IMR-90 (cell line): ENCODE measurements at regions not wholly inside any gene's neighbourhood (a gene's known extent, or its start where the extent isn't known, plus 50 kb on each side); places are given as distances from the start of the nearest gene placed in this dataset.
A peak's percentile ranks its signal among the peaks of the same experiment; 100 is the strongest.

Source experiments
- ATAC-seq: fragments of 200-7000 bp; cut with Tn5 transposase; 2 replicates; pipeline ENCODE4 v1.9.1; 2020; ENCODE audit warnings: low read depth, mild to moderate bottlenecking, moderate library complexity
- BruUV-seq: library from RNA; stranded (reverse); fragments of 400-500 nt; replicated peaks from 2 replicates; lab custom pipeline; 2021; lab: Mats Ljungman, UMichigan
- CTCF ChIA-PET: fragments of 300-600 bp; formaldehyde crosslinking; extraction: SDS; loops from one replicate; lab custom pipeline; 2021; ENCODE audit warnings: antibody characterized with exemption; lab: Yijun Ruan, JAX
- POLR2A ChIA-PET: fragments of 300-600 bp; sonication (Branson Sonifier 250); formaldehyde crosslinking; loops from one replicate; lab custom pipeline; 2022; ENCODE audit warnings: antibody characterized with exemption; ENCODE audit not compliant: unreplicated experiment; lab: Charles Lee
- DNase-seq: peaks from one replicate; pipeline ENCODE4 v3.0.0; 2013
- H2AFZ ChIP-seq: replicated peaks from 2 replicates; pipeline ENCODE3; 2013; ENCODE audit warnings: low read length, mild to moderate bottlenecking; ENCODE audit not compliant: poor library complexity
- H2AK5ac ChIP-seq: 2 replicates; pipeline ENCODE4 v1.6.1; 2013; ENCODE audit warnings: low read depth, low read length, inconsistent platforms
- H2AK9ac ChIP-seq: replicated peaks from 2 replicates; pipeline ENCODE3; 2013; ENCODE audit warnings: mild to moderate bottlenecking, low read depth, low read length, moderate library complexity; ENCODE audit not compliant: poor library complexity
- H2BK120ac ChIP-seq: 2 replicates; pipeline ENCODE4 v1.6.1; 2013; ENCODE audit warnings: low read depth, low read length, inconsistent platforms
- H2BK15ac ChIP-seq: 3 replicates; pipeline ENCODE4 v1.6.1; 2013; ENCODE audit warnings: low read depth, low read length, inconsistent platforms
- H2BK20ac ChIP-seq: 2 replicates; pipeline ENCODE4 v1.6.1; 2013; ENCODE audit warnings: low read depth, mild to moderate bottlenecking, inconsistent platforms, low read length, moderate library complexity
- H2BK5ac ChIP-seq: 2 replicates; pipeline ENCODE4 v1.6.1; 2013; ENCODE audit warnings: mild to moderate bottlenecking, low read depth, low read length, inconsistent platforms; ENCODE audit not compliant: poor library complexity, severe bottlenecking
- H3K14ac ChIP-seq: replicated peaks from 2 replicates; pipeline ENCODE4 v1.6.1; 2013; ENCODE audit warnings: low read depth, low read length, inconsistent platforms
- H3K18ac ChIP-seq: 2 replicates; pipeline ENCODE4 v1.6.1; 2013; ENCODE audit warnings: low read depth, low read length, control low read depth
- H3K23ac ChIP-seq: 2 replicates; pipeline ENCODE4 v1.6.1; 2013; ENCODE audit warnings: low read depth, low read length, inconsistent platforms
- H3K27ac ChIP-seq: 2 replicates; pipeline ENCODE4 v1.5.1; 2013; ENCODE audit warnings: mild to moderate bottlenecking, control low read depth, low read length; ENCODE audit not compliant: insufficient read depth
- H3K27me3 ChIP-seq: 2 replicates; pipeline ENCODE4 v1.6.1; 2013; ENCODE audit warnings: low read length; ENCODE audit not compliant: control insufficient read depth, insufficient read depth
- H3K36me3 ChIP-seq: 2 replicates; pipeline ENCODE4 v1.6.1; 2013; ENCODE audit warnings: low read length, mixed read lengths; ENCODE audit not compliant: control insufficient read depth, insufficient read depth
- H3K4ac ChIP-seq: 2 replicates; pipeline ENCODE4 v1.6.1; 2013; ENCODE audit warnings: low read depth, low read length, inconsistent platforms
- H3K4me1 ChIP-seq: 2 replicates; pipeline ENCODE4 v1.6.1; 2013; ENCODE audit warnings: low read length, mixed read lengths; ENCODE audit not compliant: control insufficient read depth, insufficient read depth
- H3K4me2 ChIP-seq: 2 replicates; pipeline ENCODE4 v1.6.1; 2013; ENCODE audit warnings: low read depth, mild to moderate bottlenecking, control low read depth, low read length, moderate library complexity
- H3K4me3 ChIP-seq: 2 replicates; pipeline ENCODE4 v1.5.1; 2013; ENCODE audit warnings: low read depth, mild to moderate bottlenecking, control low read depth, low read length, moderate library complexity; ENCODE audit not compliant: insufficient read depth
- H3K56ac ChIP-seq: 2 replicates; pipeline ENCODE4 v1.6.1; 2013; ENCODE audit warnings: low read length, inconsistent platforms; ENCODE audit not compliant: insufficient read depth; ENCODE audit errors: extremely low read depth
- H3K79me1 ChIP-seq, 2 experiments: 2 replicates each; pipeline ENCODE4 v1.6.1; 2013; ENCODE audit warnings: low read length in 2 of 2, inconsistent platforms in 1 of 2, low read depth in 1 of 2
- H3K9ac ChIP-seq: 2 replicates; pipeline ENCODE4 v1.6.1; 2013; ENCODE audit warnings: low read depth, low read length, control low read depth
- H3K9me1 ChIP-seq: 2 replicates; pipeline ENCODE4 v1.6.1; 2013; ENCODE audit warnings: low read length, inconsistent platforms; ENCODE audit not compliant: insufficient read depth
- H3K9me3 ChIP-seq: 2 replicates; pipeline ENCODE4 v1.6.1; 2013; ENCODE audit warnings: low read length; ENCODE audit not compliant: control insufficient read depth, insufficient read depth
- H4K20me1 ChIP-seq: 2 replicates; pipeline ENCODE4 v1.6.1; 2013; ENCODE audit warnings: low read length, inconsistent platforms; ENCODE audit not compliant: insufficient read depth
- H4K5ac ChIP-seq: 2 replicates; pipeline ENCODE4 v1.6.1; 2013; ENCODE audit warnings: mild to moderate bottlenecking, low read depth, low read length, control low read depth
- H4K8ac ChIP-seq, 2 experiments: 2 replicates each; pipeline ENCODE4 v1.6.1; 2013; ENCODE audit warnings: low read depth in 2 of 2, low read length in 2 of 2, control low read depth in 1 of 2, inconsistent platforms in 1 of 2
- H4K91ac ChIP-seq: 2 replicates; pipeline ENCODE4 v1.6.1; 2013; ENCODE audit warnings: low read depth, low read length, inconsistent platforms; ENCODE audit not compliant: insufficient read depth
- CEBPB ChIP-seq: IDR thresholded peaks from 2 replicates; pipeline ENCODE4 v1.6.1; 2012; ENCODE audit warnings: low read depth, low read length, improper control_type of control experiment
- ELK1 ChIP-seq: fragments of 150-350 bp; IDR thresholded peaks from 2 replicates; pipeline ENCODE4 v1.6.1; 2016; ENCODE audit warnings: low read depth, mild to moderate bottlenecking, low read length, moderate library complexity, borderline replicate concordance
- FOS ChIP-seq: fragments of 150-350 bp; IDR thresholded peaks from 2 replicates; pipeline ENCODE4 v1.6.1; 2016; ENCODE audit warnings: low read depth, low read length
- MAZ ChIP-seq: IDR thresholded peaks from 2 replicates; pipeline ENCODE4 v1.6.1; 2012; ENCODE audit warnings: low read depth, mild to moderate bottlenecking, low read length, improper control_type of control experiment, moderate library complexity, borderline replicate concordance
- NFE2L2 ChIP-seq: fragments of 150-350 bp; IDR thresholded peaks from 2 replicates; pipeline ENCODE4 v1.6.1; 2016; ENCODE audit warnings: low read depth, mild to moderate bottlenecking, low read length
- POLR2A ChIP-seq: IDR thresholded peaks from 2 replicates; pipeline ENCODE4 v1.6.1; 2012; ENCODE audit warnings: mild to moderate bottlenecking, low read depth, low read length
- RAD21 ChIP-seq: IDR thresholded peaks from 2 replicates; pipeline ENCODE4 v1.6.1; 2012; ENCODE audit warnings: low read length, improper control_type of control experiment
- RCOR1 ChIP-seq: IDR thresholded peaks from 2 replicates; pipeline ENCODE4 v1.6.1; 2012; ENCODE audit warnings: mild to moderate bottlenecking, low read length, improper control_type of control experiment; ENCODE audit not compliant: insufficient replicate concordance
- dilution Hi-C: fragments of 300-500 bp; cut with HindIII; formaldehyde crosslinking; loops from one replicate; pipeline ENCODE4 v1.14.3; 2018; ENCODE audit warnings: low sequenced_read_pairs; ENCODE audit not compliant: unreplicated experiment
- in situ Hi-C: fragments of 300-500 bp; cut with MboI; formaldehyde crosslinking; loops from 3 replicates; pipeline ENCODE4 v1.14.3; 2019; ENCODE audit warnings: low sequenced_read_pairs, inconsistent platforms, mixed read lengths
- intact Hi-C: fragments of 100-400 bp; cut with micrococcal nuclease; formaldehyde crosslinking; loops from 2 replicates; pipeline ENCODE4 v1.10.0; 2022
- TF ChIP-seq, protein P1 (sequence below): fragments of 150-350 bp; IDR thresholded peaks from 2 replicates; pipeline ENCODE4 v1.6.1; 2017; ENCODE audit warnings: mild to moderate bottlenecking, antibody characterized with exemption, low read length, low read depth

DNA sequence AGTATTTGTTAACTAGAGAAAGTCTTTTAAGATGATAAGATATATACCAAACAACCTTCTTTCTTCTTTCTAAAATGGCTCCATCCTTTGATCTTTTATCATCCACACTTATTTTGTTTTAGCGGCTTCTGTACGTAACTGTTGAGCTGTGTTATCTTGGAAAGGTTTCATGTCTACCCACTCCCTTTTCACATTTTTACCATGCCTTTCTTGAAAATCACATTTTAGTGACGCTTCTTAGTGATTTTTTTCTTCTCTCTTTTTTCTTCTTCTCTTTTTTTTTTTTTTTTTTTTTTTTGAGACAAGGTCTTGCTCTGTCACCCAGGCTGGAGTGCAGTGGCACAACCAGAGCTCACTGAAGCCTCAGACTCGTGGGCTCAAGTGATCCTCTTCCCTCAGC is 135.1 kb downstream of the CHIC2 start (continued):
- TF ChIP-seq ELK1 (no peak), RCOR1 (no peak)

DNA sequence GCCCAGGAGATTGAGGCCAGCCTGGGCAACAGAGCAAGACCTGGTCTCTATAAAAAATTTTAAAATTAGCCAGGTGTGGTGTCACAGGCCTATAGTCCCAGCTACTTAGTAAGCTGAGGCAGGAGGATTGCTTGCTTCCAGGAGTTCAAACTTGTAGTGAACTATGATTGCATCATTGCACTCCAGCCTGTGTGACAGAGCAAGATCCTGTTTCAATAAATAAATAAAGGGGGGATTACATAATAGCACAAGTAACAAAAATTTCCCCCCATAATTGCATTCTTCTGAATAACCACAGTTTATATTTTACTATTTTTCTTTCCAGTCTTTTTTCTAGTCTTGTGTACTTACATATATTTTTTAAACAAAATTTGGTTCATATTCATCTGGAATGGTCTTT is 135.6 kb downstream of the CHIC2 start:
- Histone ChIP-seq H3K27ac (peak overlapping the region; percentile 48; the same call in 1 of the 2 replicates), H3K79me1 (peaks cover 0 to 12% of the 10 kb centered on the region in 2 experiments; a peak in 2 of 4 replicates), H3K4ac (no peak overlapping the region), H3K36me3 (no peaks in the 10 kb centered on the region), H4K91ac (0 out of 2 replicates have a peak overlapping the region, but pooled peaks have one; percentile 33), H4K20me1 (no peaks in the 10 kb centered on the region), H2BK20ac (no peak overlapping the region), H3K9me3 (no peaks in the 10 kb centered on the region), H3K4me2 (no peak overlapping the region), H2AK5ac (no peak overlapping the region), H3K4me1 (peaks cover 13% of the 10 kb centered on the region), H2BK5ac (peak overlapping the region; percentile 63), H3K18ac (no peak overlapping the region), H2BK15ac (no peak overlapping the region), H2BK120ac (no peak overlapping the region; the same call in 1 of the 2 replicates), H4K5ac (no peak overlapping the region; the same call in 1 of the 2 replicates), H3K23ac (no peak overlapping the region), H3K4me3 (no peak overlapping the region), H2AK9ac (no peak overlapping the region), H2AFZ (no peak overlapping the region), H3K14ac (no peak overlapping the region), H3K27me3 (no peaks in the 10 kb centered on the region), H3K9ac (no peak overlapping the region), H4K8ac (no peak overlapping the region), H3K9me1 (peaks cover 18% of the 10 kb centered on the region), H3K56ac (no peak overlapping the region)
- BruUV-seq = no TSS peak
- ChIA-PET POLR2A (interaction anchor here (0.7 kb wide), 1 partner anchor 38 kb away, joined by 8 read pairs; no protein-coding TSS in a partner anchor), CTCF (interaction anchor here (0.5 to 3.6 kb wide), 4 partner anchors 20 to 1113 kb away, joined by 3 to 15 read pairs (median 5); no protein-coding TSS in a partner anchor)
- DNase-seq (peak; percentile 95), ATAC-seq (peak; percentile 57)
- intact Hi-C loops (no loop called here), dilution Hi-C loops (no loop called here), in situ Hi-C loops (no loop called here)
- TF ChIP-seq RAD21 = no peak
- no peak for TF ChIP-seq MAZ
- no peak for TF ChIP-seq POLR2A
- TF ChIP-seq NFE2L2 = 0 out of 2 replicates have a peak, but pooled peaks have one; percentile 26
- no peak for TF ChIP-seq ELK1
- no peak for TF ChIP-seq RCOR1
- TF ChIP-seq, protein P1, sequence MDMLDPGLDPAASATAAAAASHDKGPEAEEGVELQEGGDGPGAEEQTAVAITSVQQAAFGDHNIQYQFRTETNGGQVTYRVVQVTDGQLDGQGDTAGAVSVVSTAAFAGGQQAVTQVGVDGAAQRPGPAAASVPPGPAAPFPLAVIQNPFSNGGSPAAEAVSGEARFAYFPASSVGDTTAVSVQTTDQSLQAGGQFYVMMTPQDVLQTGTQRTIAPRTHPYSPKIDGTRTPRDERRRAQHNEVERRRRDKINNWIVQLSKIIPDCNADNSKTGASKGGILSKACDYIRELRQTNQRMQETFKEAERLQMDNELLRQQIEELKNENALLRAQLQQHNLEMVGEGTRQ = no peak
- peak; percentile 32; the same call in 1 of the 2 replicates for TF ChIP-seq FOS
- TF ChIP-seq CEBPB = peak; percentile 99
